ENCODE measurements at regions not wholly inside any gene's neighbourhood (a gene's known extent, or its start where the extent isn't known, plus 50 kb on each side); places are given as distances from the start of the nearest gene placed in this dataset.

DNA sequence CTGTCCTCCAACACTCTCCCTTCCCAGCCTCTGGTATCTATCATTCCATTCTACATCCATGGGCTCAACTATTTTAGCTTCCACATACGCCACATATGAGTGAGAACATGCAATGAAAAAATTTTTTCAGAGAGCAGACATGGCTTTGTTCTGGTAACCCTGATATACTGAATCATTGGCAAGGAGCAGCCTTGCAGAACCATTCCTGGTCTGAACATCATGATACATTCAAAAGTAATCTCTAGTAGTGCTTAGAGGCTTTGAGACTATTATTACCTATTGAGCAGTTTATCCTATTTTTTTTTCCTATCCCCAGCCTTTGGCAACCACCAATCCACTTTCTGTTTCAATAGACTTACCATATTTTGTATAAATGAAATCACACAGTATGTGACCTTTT is 393.1 kb upstream of the KCNH7 start:
- H3K4me3 ChIP-seq (ENCODE audit: low read depth, low read length): no peak overlapping the region
- ChIA-PET POLR2A (no interaction called here), CTCF (no interaction called here)
- DNase-seq (ENCODE audit: low read depth, low spot score): no peak
- TF ChIP-seq, protein P1, sequence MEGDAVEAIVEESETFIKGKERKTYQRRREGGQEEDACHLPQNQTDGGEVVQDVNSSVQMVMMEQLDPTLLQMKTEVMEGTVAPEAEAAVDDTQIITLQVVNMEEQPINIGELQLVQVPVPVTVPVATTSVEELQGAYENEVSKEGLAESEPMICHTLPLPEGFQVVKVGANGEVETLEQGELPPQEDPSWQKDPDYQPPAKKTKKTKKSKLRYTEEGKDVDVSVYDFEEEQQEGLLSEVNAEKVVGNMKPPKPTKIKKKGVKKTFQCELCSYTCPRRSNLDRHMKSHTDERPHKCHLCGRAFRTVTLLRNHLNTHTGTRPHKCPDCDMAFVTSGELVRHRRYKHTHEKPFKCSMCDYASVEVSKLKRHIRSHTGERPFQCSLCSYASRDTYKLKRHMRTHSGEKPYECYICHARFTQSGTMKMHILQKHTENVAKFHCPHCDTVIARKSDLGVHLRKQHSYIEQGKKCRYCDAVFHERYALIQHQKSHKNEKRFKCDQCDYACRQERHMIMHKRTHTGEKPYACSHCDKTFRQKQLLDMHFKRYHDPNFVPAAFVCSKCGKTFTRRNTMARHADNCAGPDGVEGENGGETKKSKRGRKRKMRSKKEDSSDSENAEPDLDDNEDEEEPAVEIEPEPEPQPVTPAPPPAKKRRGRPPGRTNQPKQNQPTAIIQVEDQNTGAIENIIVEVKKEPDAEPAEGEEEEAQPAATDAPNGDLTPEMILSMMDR (IDR thresholded peaks at IDR 0.05; ENCODE audit: insufficient read depth, low read length, missing control alignments): no peak

DNA sequence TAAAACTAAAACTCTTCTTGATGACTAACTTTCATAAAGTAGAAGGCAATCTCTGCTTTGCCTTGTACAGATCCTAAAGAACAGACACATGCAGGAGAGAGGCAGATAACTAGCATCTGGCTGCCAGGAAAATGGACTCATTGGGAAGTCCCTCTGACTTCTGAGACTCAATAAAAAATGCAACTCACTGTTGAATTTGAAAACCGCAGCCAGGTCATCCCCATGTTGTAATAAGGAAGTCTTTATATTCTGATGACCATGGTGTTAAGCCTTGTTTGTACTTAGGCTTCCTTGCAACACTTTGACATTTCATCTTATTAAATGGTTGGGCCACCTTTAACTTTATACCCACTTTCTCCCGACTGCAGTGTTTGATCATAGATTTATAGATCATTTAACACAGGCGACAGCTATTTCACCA is 375.1 kb upstream of the KCNH7 start:
- CTCF ChIA-PET: interaction anchor here (1.3 to 1.5 kb wide), 2 partner anchors 15 to 22 kb away, joined by 4 read pairs; no protein-coding TSS in a partner anchor
- POLR2A ChIA-PET: no interaction called here
- TF ChIP-seq, protein P1 (IDR thresholded peaks at IDR 0.05; ENCODE audit: insufficient read depth, low read length, missing control alignments): no peak
- DNase-seq (ENCODE audit: low read depth, low spot score): peak; percentile 74
- no peak overlapping the region for H3K4me3 ChIP-seq (ENCODE audit: low read depth, low read length)

DNA sequence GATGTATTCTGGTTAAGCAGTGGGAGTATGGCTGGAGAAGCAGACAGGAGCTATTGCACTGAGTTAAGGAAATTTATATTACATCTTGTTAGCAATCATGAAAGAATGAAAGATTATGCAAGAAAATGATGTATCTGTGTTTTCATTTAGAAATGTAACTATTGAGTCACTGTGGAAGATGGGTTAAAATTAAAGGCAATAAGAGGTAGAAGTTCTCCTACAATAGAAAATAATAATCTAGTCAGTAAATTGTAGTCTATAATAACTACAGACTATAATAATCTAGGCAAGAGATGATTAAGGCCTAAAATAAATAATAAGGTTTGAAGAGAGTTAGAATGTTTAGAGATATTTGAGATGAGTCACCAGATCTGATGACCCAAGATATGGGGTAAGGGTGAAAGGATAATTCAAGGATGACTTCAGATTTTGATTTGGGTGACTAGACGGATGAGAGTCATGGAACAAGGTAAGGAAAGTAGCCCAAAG is 371.9 kb upstream of the KCNH7 start:
- ChIA-PET POLR2A (no interaction called here), CTCF (no interaction called here)
- TF ChIP-seq, protein P1 (IDR thresholded peaks at IDR 0.05; ENCODE audit: insufficient read depth, low read length, missing control alignments): no peak
- H3K4me3 ChIP-seq (ENCODE audit: low read depth, low read length): no peak overlapping the region
- DNase-seq (ENCODE audit: low read depth, low spot score): peak; percentile 36

DNA sequence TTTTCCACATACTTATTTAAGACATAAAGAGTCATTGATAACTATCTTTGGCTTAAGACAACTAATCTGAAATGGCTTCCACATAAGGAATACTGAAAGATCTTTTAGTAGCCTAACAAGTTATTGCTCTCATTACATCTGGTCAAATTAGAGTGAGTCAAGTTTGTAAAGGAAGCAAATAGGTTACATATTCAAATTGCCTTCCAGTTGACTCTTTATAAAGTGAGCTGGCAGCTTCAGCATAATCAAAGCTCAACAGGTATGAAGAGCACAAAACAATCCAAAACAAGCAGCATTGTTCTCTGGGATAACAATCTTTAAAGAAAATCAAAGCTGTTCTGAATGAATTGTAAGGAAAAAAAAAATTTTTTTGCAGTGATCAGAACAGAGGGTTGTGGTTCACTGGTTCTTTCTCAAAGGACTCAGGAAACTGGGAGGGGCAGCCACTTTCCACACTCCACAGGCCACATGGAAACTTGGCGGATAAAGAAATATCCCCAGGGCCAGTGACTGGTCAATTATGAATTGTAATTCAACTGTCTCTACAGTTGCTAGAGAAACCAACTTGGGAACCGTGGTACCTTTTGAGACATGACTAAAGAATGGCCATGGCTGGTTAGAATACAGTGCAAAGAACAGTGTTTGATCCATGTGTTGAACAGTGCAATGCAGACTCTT is 369.3 kb upstream of the KCNH7 start:
- ChIA-PET POLR2A (no interaction called here), CTCF (no interaction called here)
- TF ChIP-seq, protein P1 (IDR thresholded peaks at IDR 0.05; ENCODE audit: insufficient read depth, low read length, missing control alignments): no peak
- H3K4me3 ChIP-seq (ENCODE audit: low read depth, low read length): no peak overlapping the region
- DNase-seq (ENCODE audit: low read depth, low spot score): no peak

DNA sequence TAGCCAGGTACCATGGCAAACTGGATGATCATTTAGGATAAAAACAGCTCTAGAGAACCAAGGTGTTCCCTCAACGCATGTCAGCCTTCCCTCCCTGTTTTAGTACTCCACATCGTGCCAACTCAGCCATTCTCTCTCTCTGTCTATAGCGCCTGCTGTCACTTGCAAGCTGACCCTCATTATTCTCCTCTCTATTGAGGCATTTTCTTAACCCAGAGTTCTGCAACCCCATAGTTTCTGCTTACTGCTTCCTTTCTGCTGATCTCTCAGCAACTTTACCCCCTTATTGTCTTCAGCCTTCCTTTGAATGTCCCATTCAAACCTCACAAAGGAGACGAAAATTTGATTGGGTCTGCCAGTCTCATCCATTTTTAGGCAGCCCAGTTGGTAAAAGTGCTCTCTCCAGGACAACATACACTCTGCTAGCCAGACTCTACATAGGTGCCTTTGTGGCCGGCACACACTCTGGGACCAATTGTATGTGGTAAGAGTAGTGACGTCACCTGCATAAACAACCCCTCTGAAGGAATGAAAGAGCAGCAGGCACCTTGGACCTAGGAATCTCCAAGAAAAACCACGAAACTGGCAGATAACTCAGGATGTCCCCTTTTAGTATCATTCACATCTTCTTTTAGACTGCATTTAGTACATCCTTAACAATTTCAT is 367.2 kb upstream of the KCNH7 start:
- TF ChIP-seq, protein P1 (IDR thresholded peaks at IDR 0.05; ENCODE audit: insufficient read depth, low read length, missing control alignments): no peak
- no peak for DNase-seq (ENCODE audit: low read depth, low spot score)
- ChIA-PET CTCF (interaction anchor here (1.0 kb wide), 1 partner anchor 23 kb away, joined by 3 read pairs; no protein-coding TSS in a partner anchor), POLR2A (no interaction called here)
- H3K4me3 ChIP-seq (ENCODE audit: low read depth, low read length): no peak overlapping the region

DNA sequence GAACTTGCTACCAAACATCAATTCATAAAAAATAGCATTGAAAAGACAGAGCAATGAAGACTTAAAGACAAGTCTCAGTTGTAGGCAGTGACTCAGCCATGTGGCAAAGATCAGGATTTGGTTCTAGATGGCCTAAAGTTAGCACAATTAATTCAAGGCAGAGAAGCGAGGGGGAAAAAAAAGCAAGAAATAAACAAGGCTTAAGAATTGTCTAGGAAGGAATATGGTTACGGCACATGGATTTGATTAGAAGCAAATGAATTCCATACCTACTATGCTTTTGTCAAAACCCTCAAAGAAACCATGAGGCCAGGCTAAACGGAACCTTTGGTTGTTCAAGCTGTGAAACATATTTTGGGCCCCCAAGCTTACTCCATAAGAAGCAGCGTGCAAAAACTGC is 362.2 kb upstream of the KCNH7 start:
- no peak for DNase-seq (ENCODE audit: low read depth, low spot score)
- TF ChIP-seq, protein P1 (IDR thresholded peaks at IDR 0.05; ENCODE audit: insufficient read depth, low read length, missing control alignments): no peak
- CTCF ChIA-PET: interaction anchor here (0.6 kb wide), 2 partner anchors 9 to 1339 kb away, joined by 3 read pairs; no protein-coding TSS in a partner anchor
- no peak overlapping the region for H3K4me3 ChIP-seq (ENCODE audit: low read depth, low read length)
- POLR2A ChIA-PET: no interaction called here
